NCI-H510A (cell line): ENCODE measurements at regions not wholly inside any gene's neighbourhood (a gene's known extent, or its start where the extent isn't known, plus 50 kb on each side); places are given as distances from the start of the nearest gene placed in this dataset.

ENCODE experiments used
- DNase-seq: peaks from one replicate; lab custom pipeline; 2025; lab: John Stamatoyannopoulos, UW

GRCh38 chr4:136088211-136088867 is 1444.0 kb downstream of the PCDH18 start:
- DNase-seq: no peak

- no peak for DNase-seq
These were observed 1453.3 kb downstream of the PCDH18 start for GRCh38 chr4:136078976-136079375.

GRCh38 chr4:136056748-136057147 is 1475.5 kb downstream of the PCDH18 start:
- no peak for DNase-seq

- no peak for DNase-seq
These were observed 1476.9 kb downstream of the PCDH18 start for GRCh38 chr4:136055360-136055759.

DNA sequence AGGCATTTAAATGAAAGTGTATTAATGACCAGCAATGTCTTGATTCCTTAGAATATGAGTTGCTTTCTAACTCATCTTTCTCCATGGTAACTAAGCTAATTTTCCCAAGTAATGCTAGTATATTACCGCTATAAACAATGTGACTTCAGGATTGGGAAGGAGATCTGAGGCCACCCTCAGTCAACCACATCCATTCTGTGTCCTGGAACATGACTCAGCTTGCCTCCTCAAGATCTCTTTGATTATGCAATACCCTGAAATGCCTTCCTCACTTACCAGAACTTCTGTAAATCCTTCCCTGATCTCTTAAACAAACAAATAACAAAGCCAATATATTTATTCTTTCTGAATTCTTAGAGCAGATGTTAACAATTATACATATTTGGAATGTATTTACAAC is 1495.5 kb downstream of the PCDH18 start:
- no peak for DNase-seq

DNA sequence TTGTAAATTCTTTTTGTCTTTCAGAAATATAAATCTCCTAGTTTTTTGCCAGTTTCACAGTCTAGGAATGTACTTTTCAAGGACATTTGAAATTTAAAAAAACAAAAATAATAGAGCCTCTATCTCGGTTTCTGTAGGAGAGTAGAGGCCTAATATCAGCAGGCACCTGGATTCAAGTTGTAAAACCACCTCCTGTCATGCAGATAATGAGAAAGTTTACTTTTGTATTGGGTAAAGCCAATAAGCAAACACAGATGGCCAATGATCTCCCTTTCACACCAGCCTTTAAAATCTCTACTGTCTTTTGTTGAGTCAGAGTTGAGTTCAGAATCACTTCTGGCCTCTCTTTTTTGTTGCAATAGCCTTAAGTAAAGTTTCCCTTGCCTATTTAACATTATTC is 1499.9 kb downstream of the PCDH18 start:
- DNase-seq: no peak

DNA sequence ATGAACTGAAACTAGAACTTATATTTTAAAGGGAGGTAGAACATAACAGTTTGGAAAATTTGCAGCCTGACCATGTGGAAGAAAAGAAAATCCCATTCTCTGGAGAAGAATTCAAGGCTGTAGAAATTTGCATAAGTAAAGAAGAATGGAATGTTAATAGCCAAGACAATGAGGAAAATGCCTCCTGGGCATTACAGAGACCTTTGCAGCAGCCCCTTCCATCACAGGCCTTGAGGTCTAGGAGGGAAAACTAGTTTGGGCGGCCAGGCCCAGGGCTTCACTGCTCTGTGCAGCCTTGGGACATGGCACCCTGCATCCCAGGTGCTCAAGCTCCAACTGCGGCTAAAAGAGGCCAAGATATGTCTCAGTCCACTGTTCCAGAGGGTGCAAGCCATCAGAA is 1506.8 kb downstream of the PCDH18 start:
- no peak for DNase-seq

DNA sequence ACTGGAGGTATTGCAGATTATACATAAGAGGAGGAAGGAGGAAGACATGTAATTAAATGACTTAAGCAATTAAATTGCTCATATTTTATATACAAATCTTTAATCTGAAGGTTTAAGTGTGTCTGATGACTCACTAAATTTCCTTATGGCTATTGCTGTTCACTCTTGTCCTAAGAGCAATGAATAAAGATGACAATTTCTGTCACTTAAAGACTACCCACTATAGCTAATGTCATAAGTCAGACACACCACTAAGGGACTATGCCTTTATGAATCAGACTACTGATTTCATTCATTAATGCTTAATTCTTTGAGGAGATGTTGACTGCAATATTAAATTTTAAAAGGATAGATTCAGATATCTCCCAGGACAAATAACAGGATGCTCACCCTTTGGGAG is 1514.7 kb downstream of the PCDH18 start:
- no peak for DNase-seq

- DNase-seq: no peak
These were observed 1520.1 kb downstream of the PCDH18 start for GRCh38 chr4:136012220-136012619.

GRCh38 chr4:136009258-136009832 is 1522.9 kb downstream of the PCDH18 start:
- no peak for DNase-seq

DNA sequence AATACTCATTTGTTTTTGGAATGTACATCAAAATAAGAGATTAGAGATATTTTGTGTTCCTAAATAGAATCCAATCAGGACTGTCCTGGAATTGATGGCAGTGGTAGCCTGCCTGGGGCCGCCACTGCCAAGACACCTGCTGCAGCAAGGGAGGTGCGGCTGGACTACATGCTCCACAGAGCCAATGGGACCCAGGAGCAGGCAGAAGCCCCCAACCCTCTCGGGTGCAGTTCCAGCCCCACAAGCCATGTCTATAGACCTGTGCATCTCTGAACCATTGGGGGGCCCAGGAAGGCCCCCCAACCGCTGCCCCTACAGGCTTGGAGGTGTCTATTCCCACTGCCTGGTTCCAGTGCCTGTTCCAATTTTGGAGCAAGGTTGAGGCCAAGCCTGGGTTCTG is 1524.3 kb downstream of the PCDH18 start:
- DNase-seq: no peak

DNA sequence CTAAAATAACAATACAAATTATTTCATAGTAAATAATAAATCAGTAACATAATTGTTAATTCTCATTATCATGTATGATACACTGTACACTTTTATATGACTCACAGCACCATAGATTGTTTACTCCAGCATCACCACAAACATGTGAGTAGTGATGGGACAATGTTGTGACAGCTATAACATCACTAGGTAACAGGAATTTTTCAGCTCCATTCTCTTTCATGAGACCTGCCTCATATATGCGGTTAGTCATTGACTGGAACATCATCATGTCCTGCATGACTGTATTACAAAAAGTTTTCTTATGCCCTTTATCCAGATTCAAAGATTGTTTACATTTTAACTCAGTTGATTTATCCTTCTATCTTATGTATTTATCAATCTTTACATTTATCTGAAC is 1530.0 kb downstream of the PCDH18 start:
- no peak for DNase-seq

DNA sequence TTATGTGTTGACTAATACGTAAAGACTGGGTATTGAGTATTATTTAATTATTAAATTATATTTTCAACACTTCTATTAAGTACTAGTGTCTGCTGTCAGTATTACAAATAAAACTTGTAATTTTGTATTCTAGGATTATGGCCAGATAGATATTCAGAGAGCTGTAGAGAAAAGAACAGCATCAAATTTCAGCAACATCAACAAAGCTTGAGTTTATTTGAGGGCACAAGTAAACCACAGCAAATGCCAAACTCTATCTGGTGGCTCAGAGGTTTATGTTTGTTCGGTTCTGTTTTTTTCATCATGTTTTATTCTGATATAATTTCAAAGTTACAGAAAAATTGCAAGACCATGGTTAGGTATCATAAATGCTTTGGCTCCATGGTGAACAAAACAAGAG is 1530.5 kb downstream of the PCDH18 start:
- DNase-seq: no peak

DNA sequence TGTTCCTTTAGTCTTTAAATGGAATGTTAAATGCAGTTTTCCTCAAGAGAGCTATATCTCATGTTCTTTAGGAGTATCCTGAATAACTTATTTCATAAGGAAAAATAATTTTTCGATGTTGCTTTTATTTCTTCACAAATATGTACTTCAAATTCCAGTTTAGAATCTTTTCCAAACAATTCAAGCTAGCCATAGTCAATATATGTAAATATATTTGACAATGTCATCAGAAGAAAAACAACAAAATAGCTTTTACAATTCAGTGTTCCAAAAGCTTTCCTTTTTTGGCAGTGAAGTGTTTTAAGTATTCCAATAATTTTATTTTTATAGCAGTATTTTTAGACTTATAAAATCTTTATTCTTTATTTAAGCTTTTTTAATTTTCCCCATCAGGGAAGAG is 1532.0 kb downstream of the PCDH18 start:
- no peak for DNase-seq

- DNase-seq: no peak
These were observed 1537.9 kb downstream of the PCDH18 start for GRCh38 chr4:135994360-135994759.

DNA sequence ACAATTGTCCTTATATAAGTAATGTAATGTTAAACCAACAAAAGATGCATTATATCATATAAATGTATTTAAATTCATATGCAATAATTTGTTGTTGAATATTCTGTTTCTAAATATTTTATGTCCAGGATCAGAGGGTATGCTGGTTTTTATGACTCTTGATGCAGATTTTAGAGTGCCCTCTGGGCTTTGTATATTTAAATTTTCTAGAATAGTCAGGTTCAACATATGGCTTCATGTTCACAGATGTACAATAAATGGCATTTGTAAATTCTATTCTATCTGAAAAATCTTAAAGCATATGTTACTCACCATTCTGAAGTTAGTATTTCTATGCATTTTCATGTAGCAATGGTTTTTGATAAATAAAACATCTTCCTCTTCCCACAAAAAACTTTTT is 1555.4 kb downstream of the PCDH18 start:
- DNase-seq: no peak

GRCh38 chr4:135966936-135967335 is 1565.4 kb downstream of the PCDH18 start:
- no peak for DNase-seq

DNA sequence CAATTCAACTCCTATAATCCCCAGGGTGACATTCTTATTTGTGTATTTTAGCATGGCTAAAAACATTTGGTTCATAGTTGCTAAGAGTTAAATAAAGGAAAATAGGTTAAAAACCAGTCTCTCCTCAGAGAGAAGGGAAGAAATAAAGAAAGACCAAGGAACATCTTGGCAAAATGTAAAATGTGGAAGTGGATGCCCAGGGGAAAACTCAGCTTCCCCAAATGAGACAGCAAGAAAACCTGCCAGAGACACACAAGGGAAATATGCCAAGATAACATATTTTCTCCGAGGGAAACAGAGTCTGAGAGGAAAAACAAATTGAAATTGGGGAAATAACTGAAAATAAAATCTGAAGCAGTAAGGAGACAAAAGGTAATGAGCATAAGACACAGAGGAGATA is 1569.3 kb downstream of the PCDH18 start:
- DNase-seq: no peak

DNA sequence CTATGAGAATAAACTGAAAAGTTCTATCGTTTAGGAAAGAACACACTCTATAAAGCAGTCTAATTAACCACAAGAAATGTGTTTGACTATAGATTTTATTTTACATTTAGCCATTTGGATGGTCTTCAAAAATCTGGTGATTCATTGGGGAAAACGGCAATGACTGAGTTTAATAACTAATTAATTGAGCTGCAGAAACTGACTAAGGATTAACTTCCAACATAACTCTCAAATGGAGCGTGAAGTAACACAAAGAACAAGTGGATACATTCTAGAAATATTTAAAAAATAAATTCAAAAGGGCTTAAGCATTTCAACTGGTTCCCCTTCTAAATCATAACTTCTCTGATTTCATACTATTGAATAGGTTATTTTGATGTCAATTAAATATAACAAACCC is 1582.4 kb downstream of the PCDH18 start:
- DNase-seq: no peak

GRCh38 chr4:135948797-135949196 is 1583.5 kb downstream of the PCDH18 start:
- no peak for DNase-seq

- DNase-seq: no peak
These were observed 1590.6 kb downstream of the PCDH18 start for GRCh38 chr4:135941671-135942070.

- no peak for DNase-seq
These were observed 1598.3 kb downstream of the PCDH18 start for GRCh38 chr4:135934026-135934425.

DNA sequence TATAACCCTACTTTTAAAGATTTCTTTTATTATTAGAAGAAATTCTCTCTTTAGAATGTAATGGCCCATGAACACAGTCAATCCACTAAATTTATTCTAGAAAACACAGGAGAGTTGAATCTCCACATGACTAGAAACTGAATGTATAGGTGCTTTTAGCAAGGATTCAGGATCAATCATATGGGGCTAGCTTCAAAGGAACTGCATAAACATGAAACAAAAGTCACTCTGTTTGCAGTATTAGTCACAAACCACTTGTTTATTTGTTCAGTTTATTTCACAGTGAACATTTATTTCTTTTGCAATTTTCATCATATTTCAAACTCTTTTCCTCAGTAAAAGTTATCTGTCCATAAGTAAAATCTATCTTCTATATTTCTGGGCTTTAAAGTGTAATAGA is 1604.6 kb downstream of the PCDH18 start:
- DNase-seq: no peak

- DNase-seq: no peak
These were observed 1611.2 kb downstream of the PCDH18 start for GRCh38 chr4:135921081-135921480.
